IMR-90 (cell line): ENCODE measurements at regions not wholly inside any gene's neighbourhood (a gene's known extent, or its start where the extent isn't known, plus 50 kb on each side); places are given as distances from the start of the nearest gene placed in this dataset.

Experiments
- ATAC-seq: fragments of 200-7000 bp; cut with Tn5 transposase; 2 replicates; pipeline ENCODE4 v1.9.1; 2020; ENCODE audit warnings: low read depth, mild to moderate bottlenecking, moderate library complexity
- BruUV-seq: library from RNA; stranded (reverse); fragments of 400-500 nt; replicated peaks from 2 replicates; lab custom pipeline; 2021; lab: Mats Ljungman, UMichigan
- CTCF ChIA-PET: fragments of 300-600 bp; formaldehyde crosslinking; extraction: SDS; loops from one replicate; lab custom pipeline; 2021; ENCODE audit warnings: antibody characterized with exemption; lab: Yijun Ruan, JAX
- POLR2A ChIA-PET: fragments of 300-600 bp; sonication (Branson Sonifier 250); formaldehyde crosslinking; loops from one replicate; lab custom pipeline; 2022; ENCODE audit warnings: antibody characterized with exemption; ENCODE audit not compliant: unreplicated experiment; lab: Charles Lee
- DNase-seq: peaks from one replicate; pipeline ENCODE4 v3.0.0; 2013
- H2AFZ ChIP-seq: replicated peaks from 2 replicates; pipeline ENCODE3; 2013; ENCODE audit warnings: low read length, mild to moderate bottlenecking; ENCODE audit not compliant: poor library complexity
- H2AK5ac ChIP-seq: 2 replicates; pipeline ENCODE4 v1.6.1; 2013; ENCODE audit warnings: low read depth, low read length, inconsistent platforms
- H2AK9ac ChIP-seq: replicated peaks from 2 replicates; pipeline ENCODE3; 2013; ENCODE audit warnings: mild to moderate bottlenecking, low read depth, low read length, moderate library complexity; ENCODE audit not compliant: poor library complexity
- H2BK120ac ChIP-seq: 2 replicates; pipeline ENCODE4 v1.6.1; 2013; ENCODE audit warnings: low read depth, low read length, inconsistent platforms
- H2BK15ac ChIP-seq: 3 replicates; pipeline ENCODE4 v1.6.1; 2013; ENCODE audit warnings: low read depth, low read length, inconsistent platforms
- H2BK20ac ChIP-seq: 2 replicates; pipeline ENCODE4 v1.6.1; 2013; ENCODE audit warnings: low read depth, mild to moderate bottlenecking, inconsistent platforms, low read length, moderate library complexity
- H2BK5ac ChIP-seq: 2 replicates; pipeline ENCODE4 v1.6.1; 2013; ENCODE audit warnings: mild to moderate bottlenecking, low read depth, low read length, inconsistent platforms; ENCODE audit not compliant: poor library complexity, severe bottlenecking
- H3K14ac ChIP-seq: replicated peaks from 2 replicates; pipeline ENCODE4 v1.6.1; 2013; ENCODE audit warnings: low read depth, low read length, inconsistent platforms
- H3K18ac ChIP-seq: 2 replicates; pipeline ENCODE4 v1.6.1; 2013; ENCODE audit warnings: low read depth, low read length, control low read depth
- H3K23ac ChIP-seq: 2 replicates; pipeline ENCODE4 v1.6.1; 2013; ENCODE audit warnings: low read depth, low read length, inconsistent platforms
- H3K27ac ChIP-seq: 2 replicates; pipeline ENCODE4 v1.5.1; 2013; ENCODE audit warnings: mild to moderate bottlenecking, control low read depth, low read length; ENCODE audit not compliant: insufficient read depth
- H3K27me3 ChIP-seq: 2 replicates; pipeline ENCODE4 v1.6.1; 2013; ENCODE audit warnings: low read length; ENCODE audit not compliant: control insufficient read depth, insufficient read depth
- H3K36me3 ChIP-seq: 2 replicates; pipeline ENCODE4 v1.6.1; 2013; ENCODE audit warnings: low read length, mixed read lengths; ENCODE audit not compliant: control insufficient read depth, insufficient read depth
- H3K4ac ChIP-seq: 2 replicates; pipeline ENCODE4 v1.6.1; 2013; ENCODE audit warnings: low read depth, low read length, inconsistent platforms
- H3K4me1 ChIP-seq: 2 replicates; pipeline ENCODE4 v1.6.1; 2013; ENCODE audit warnings: low read length, mixed read lengths; ENCODE audit not compliant: control insufficient read depth, insufficient read depth
- H3K4me2 ChIP-seq: 2 replicates; pipeline ENCODE4 v1.6.1; 2013; ENCODE audit warnings: low read depth, mild to moderate bottlenecking, control low read depth, low read length, moderate library complexity
- H3K4me3 ChIP-seq: 2 replicates; pipeline ENCODE4 v1.5.1; 2013; ENCODE audit warnings: low read depth, mild to moderate bottlenecking, control low read depth, low read length, moderate library complexity; ENCODE audit not compliant: insufficient read depth
- H3K56ac ChIP-seq: 2 replicates; pipeline ENCODE4 v1.6.1; 2013; ENCODE audit warnings: low read length, inconsistent platforms; ENCODE audit not compliant: insufficient read depth; ENCODE audit errors: extremely low read depth
- H3K79me1 ChIP-seq, 2 experiments: 2 replicates each; pipeline ENCODE4 v1.6.1; 2013; ENCODE audit warnings: low read length in 2 of 2, inconsistent platforms in 1 of 2, low read depth in 1 of 2
- H3K9ac ChIP-seq: 2 replicates; pipeline ENCODE4 v1.6.1; 2013; ENCODE audit warnings: low read depth, low read length, control low read depth
- H3K9me1 ChIP-seq: 2 replicates; pipeline ENCODE4 v1.6.1; 2013; ENCODE audit warnings: low read length, inconsistent platforms; ENCODE audit not compliant: insufficient read depth
- H3K9me3 ChIP-seq: 2 replicates; pipeline ENCODE4 v1.6.1; 2013; ENCODE audit warnings: low read length; ENCODE audit not compliant: control insufficient read depth, insufficient read depth
- H4K20me1 ChIP-seq: 2 replicates; pipeline ENCODE4 v1.6.1; 2013; ENCODE audit warnings: low read length, inconsistent platforms; ENCODE audit not compliant: insufficient read depth
- H4K5ac ChIP-seq: 2 replicates; pipeline ENCODE4 v1.6.1; 2013; ENCODE audit warnings: mild to moderate bottlenecking, low read depth, low read length, control low read depth
- H4K8ac ChIP-seq, 2 experiments: 2 replicates each; pipeline ENCODE4 v1.6.1; 2013; ENCODE audit warnings: low read depth in 2 of 2, low read length in 2 of 2, control low read depth in 1 of 2, inconsistent platforms in 1 of 2
- H4K91ac ChIP-seq: 2 replicates; pipeline ENCODE4 v1.6.1; 2013; ENCODE audit warnings: low read depth, low read length, inconsistent platforms; ENCODE audit not compliant: insufficient read depth
- BHLHE40 ChIP-seq: fragments of 150-350 bp; IDR thresholded peaks from 2 replicates; pipeline ENCODE4 v1.6.1; 2016; ENCODE audit warnings: mild to moderate bottlenecking, low read depth, low read length
- CEBPB ChIP-seq: IDR thresholded peaks from 2 replicates; pipeline ENCODE4 v1.6.1; 2012; ENCODE audit warnings: low read depth, low read length, improper control_type of control experiment
- CHD1 ChIP-seq: IDR thresholded peaks from 2 replicates; pipeline ENCODE4 v1.6.1; 2012; ENCODE audit warnings: low read depth, low read length, improper control_type of control experiment
- CTCF ChIP-seq: conservative IDR thresholded peaks from 2 replicates; pipeline ENCODE4 v1.5.1; 2012; ENCODE audit warnings: mild to moderate bottlenecking, low read depth, low read length, improper control_type of control experiment
- ELK1 ChIP-seq: fragments of 150-350 bp; IDR thresholded peaks from 2 replicates; pipeline ENCODE4 v1.6.1; 2016; ENCODE audit warnings: low read depth, mild to moderate bottlenecking, low read length, moderate library complexity, borderline replicate concordance
- FOS ChIP-seq: fragments of 150-350 bp; IDR thresholded peaks from 2 replicates; pipeline ENCODE4 v1.6.1; 2016; ENCODE audit warnings: low read depth, low read length
- MAFK ChIP-seq: IDR thresholded peaks from 2 replicates; pipeline ENCODE4 v1.6.1; 2012; ENCODE audit warnings: low read depth, low read length, improper control_type of control experiment
- MAZ ChIP-seq: IDR thresholded peaks from 2 replicates; pipeline ENCODE4 v1.6.1; 2012; ENCODE audit warnings: low read depth, mild to moderate bottlenecking, low read length, improper control_type of control experiment, moderate library complexity, borderline replicate concordance
- MXI1 ChIP-seq: IDR thresholded peaks from 2 replicates; pipeline ENCODE4 v1.6.1; 2012; ENCODE audit warnings: low read depth, mild to moderate bottlenecking, low read length, moderate library complexity, borderline replicate concordance
- NFE2L2 ChIP-seq: fragments of 150-350 bp; IDR thresholded peaks from 2 replicates; pipeline ENCODE4 v1.6.1; 2016; ENCODE audit warnings: low read depth, mild to moderate bottlenecking, low read length
- POLR2A ChIP-seq: IDR thresholded peaks from 2 replicates; pipeline ENCODE4 v1.6.1; 2012; ENCODE audit warnings: mild to moderate bottlenecking, low read depth, low read length
- RAD21 ChIP-seq: IDR thresholded peaks from 2 replicates; pipeline ENCODE4 v1.6.1; 2012; ENCODE audit warnings: low read length, improper control_type of control experiment
- RCOR1 ChIP-seq: IDR thresholded peaks from 2 replicates; pipeline ENCODE4 v1.6.1; 2012; ENCODE audit warnings: mild to moderate bottlenecking, low read length, improper control_type of control experiment; ENCODE audit not compliant: insufficient replicate concordance
- RFX5 ChIP-seq: IDR thresholded peaks from 2 replicates; pipeline ENCODE4 v1.8.0; 2012; ENCODE audit warnings: low read depth, mild to moderate bottlenecking, low read length, moderate library complexity
- SMC3 ChIP-seq: fragments of 150-350 bp; IDR thresholded peaks from 2 replicates; pipeline ENCODE4 v1.6.1; 2016; ENCODE audit warnings: low read depth, mild to moderate bottlenecking, antibody characterized with exemption, low read length, moderate library complexity
- USF2 ChIP-seq: fragments of 150-350 bp; IDR thresholded peaks from 2 replicates; pipeline ENCODE4 v1.6.1; 2017; ENCODE audit warnings: mild to moderate bottlenecking, antibody characterized with exemption, low read length, low read depth
- WGBS, 2 experiments: methylation state at CpG; one replicate each; pipeline versions ENCODE4 v1.1.5 to v1.1.7; 2013; ENCODE audit warnings: missing lambda C conversion rate in 2 of 2; ENCODE audit not compliant: insufficient read length in 1 of 2; ENCODE audit errors: extremely low coverage in 2 of 2; 5-methylcytosine and 5-hydroxymethylcytosine counted together
- dilution Hi-C: fragments of 300-500 bp; cut with HindIII; formaldehyde crosslinking; loops from one replicate; pipeline ENCODE4 v1.14.3; 2018; ENCODE audit warnings: low sequenced_read_pairs; ENCODE audit not compliant: unreplicated experiment
- in situ Hi-C: fragments of 300-500 bp; cut with MboI; formaldehyde crosslinking; loops from 3 replicates; pipeline ENCODE4 v1.14.3; 2019; ENCODE audit warnings: low sequenced_read_pairs, inconsistent platforms, mixed read lengths
- intact Hi-C: fragments of 100-400 bp; cut with micrococcal nuclease; formaldehyde crosslinking; loops from 2 replicates; pipeline ENCODE4 v1.10.0; 2022

- no peak overlapping the region for H3K9ac ChIP-seq
- H3K4me3 ChIP-seq, result no peak overlapping the region
- CTCF ChIA-PET, result interaction anchor here (1.9 kb wide), 1 partner anchor 10 kb away, joined by 5 read pairs; no protein-coding TSS in a partner anchor
- no CpG with 5 or more reads among the region's 1 CpG for WGBS, 2 experiments
- no peak overlapping the region for H2BK15ac ChIP-seq
- DNase-seq, result no peak
- no peaks in the 10 kb centered on the region for H3K36me3 ChIP-seq
- no peak overlapping the region for H2AK9ac ChIP-seq
- H4K5ac ChIP-seq, result peak overlapping the region; percentile 27; the same call in 1 of the 2 replicates
- TF ChIP-seq RFX5 (no peak), RCOR1 (no peak), CTCF (no peak), POLR2A (no peak), ELK1 (no peak), MAZ (no peak), MXI1 (no peak), FOS (no peak), NFE2L2 (no peak), USF2 (no peak), CEBPB (no peak), RAD21 (no peak), SMC3 (no peak), MAFK (no peak), BHLHE40 (no peak), CHD1 (no peak)
- H2BK120ac ChIP-seq, result no peak overlapping the region
- H4K91ac ChIP-seq, result no peak overlapping the region
- no TSS peak for BruUV-seq
- H3K27me3 ChIP-seq, result no peaks in the 10 kb centered on the region
- intact Hi-C loops (no loop called here), in situ Hi-C loops (no loop called here), dilution Hi-C loops (no loop called here)
- POLR2A ChIA-PET, result no interaction called here
- peak overlapping the region; percentile 54; the same call in 1 of the 2 replicates for H3K18ac ChIP-seq
- H3K56ac ChIP-seq, result no peak overlapping the region
- H3K9me3 ChIP-seq, result no peaks in the 10 kb centered on the region
- no peak overlapping the region for H3K23ac ChIP-seq
- H3K4me1 ChIP-seq, result peaks cover 3% of the 10 kb centered on the region; the same call in 1 of the 2 replicates
- H4K8ac ChIP-seq, result no peak overlapping the region
- no peak overlapping the region for H3K4ac ChIP-seq
- H3K9me1 ChIP-seq, result no peaks in the 10 kb centered on the region
- no peak overlapping the region for H3K14ac ChIP-seq
- no peak overlapping the region for H3K4me2 ChIP-seq
- no peak overlapping the region for H2BK5ac ChIP-seq
- no peak overlapping the region; the same call in 1 of the 2 replicates for H2BK20ac ChIP-seq
- no peak overlapping the region for H2AFZ ChIP-seq
- H2AK5ac ChIP-seq, result no peak overlapping the region
- H3K79me1 ChIP-seq, result no peaks in the 10 kb centered on the region
- no peak overlapping the region for H3K27ac ChIP-seq
- no peaks in the 10 kb centered on the region for H4K20me1 ChIP-seq
- no peak; the same call in 1 of the 2 replicates for ATAC-seq
Measured at GRCh38 chr1:55860326-55860725, 645.2 kb upstream of the USP24 start.
